GM21526 (cell line): ENCODE measurements at regions not wholly inside any gene's neighbourhood (a gene's known extent, or its start where the extent isn't known, plus 50 kb on each side); places are given as distances from the start of the nearest gene placed in this dataset.
"Not testable (repeated sequence)": the region's sequence is repeated elsewhere in the genome, so short reads cannot be mapped to it uniquely, and the experiment has no call there.

ENCODE experiments used
- ATAC-seq: cut with Tn5 transposase; IDR thresholded peaks from one replicate; pipeline ENCODE4 v1.9.1; 2021; ENCODE audit warnings: moderate library complexity; ENCODE audit not compliant: unreplicated experiment, low FRiP score

DNA sequence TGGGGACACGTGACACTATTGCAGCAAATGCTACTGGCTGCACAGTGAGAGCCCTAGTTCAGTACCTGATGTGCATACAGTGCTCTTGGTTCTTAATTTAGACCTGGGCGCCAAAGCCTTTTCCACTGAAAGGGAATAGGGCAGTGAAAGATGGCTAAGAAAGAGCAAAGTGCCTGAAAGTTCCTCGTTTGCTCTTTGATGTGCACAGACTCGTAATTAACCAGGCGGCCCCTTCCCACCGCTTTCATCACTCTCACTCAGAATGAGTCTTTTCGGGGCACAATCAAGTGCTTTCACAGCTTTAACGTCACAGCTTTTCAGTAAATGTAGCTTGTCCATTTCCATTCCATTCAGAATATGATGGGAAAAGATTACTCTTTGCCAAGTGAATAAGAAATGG is 116.6 kb upstream of the ADRA1B start:
- no peak for ATAC-seq

DNA sequence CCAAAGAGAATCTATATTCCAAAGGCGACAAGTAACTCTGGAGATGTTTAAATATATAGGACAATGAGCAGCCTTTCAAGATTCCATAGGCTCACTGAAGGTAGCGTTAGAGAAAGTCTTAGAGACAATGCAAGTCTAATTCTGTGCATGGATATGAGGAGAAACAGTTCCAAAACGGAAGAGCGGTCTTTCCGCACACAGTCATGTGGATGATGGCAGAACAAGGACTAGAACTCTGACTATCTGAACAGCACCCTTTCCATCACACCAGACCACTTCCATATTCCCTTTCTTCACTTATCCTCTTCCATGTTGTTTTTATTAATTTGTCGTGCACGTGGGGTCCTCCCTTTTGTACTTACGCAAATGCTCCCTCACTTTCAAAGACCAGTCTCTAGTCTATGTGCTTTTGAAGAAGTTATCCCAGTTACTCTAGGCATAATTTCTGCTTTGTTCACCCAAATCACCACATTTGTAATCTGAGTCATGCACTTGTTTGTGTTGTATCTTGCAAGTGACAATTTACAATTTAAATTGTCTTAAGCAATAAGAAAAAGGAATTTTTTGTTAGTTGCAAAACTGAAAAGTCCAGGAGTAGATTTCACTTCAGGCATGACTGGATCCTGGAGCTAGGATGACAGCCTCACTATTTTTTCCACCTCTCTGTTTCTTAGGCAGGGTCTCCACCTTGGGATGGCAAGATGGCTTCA is 116.0 kb upstream of the ADRA1B start:
- ATAC-seq: no peak

DNA sequence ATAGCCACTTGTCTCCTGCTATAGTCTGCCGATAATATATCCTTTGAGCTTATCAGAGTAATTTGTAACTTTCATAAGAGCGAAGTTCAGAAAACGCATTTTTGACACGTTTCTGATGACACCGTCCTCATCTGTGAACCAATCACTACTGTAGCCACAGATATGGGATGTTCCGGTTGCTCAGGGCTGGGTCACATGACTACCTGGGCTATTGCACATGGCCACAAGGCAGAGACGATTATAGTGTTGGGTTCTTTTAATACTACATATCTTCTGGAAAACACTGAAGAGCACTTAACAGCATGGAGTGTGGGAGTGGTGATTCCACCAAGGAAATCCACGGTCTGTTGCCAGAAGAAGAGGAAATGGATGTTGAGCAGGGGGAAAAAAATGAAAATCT is 115.0 kb upstream of the ADRA1B start:
- ATAC-seq: no peak

GRCh38 chr5:159802661-159803060 is 113.6 kb upstream of the ADRA1B start:
- no peak for ATAC-seq

- no peak for ATAC-seq
Observed at GRCh38 chr5:159804121-159804520, 112.2 kb upstream of the ADRA1B start.

DNA sequence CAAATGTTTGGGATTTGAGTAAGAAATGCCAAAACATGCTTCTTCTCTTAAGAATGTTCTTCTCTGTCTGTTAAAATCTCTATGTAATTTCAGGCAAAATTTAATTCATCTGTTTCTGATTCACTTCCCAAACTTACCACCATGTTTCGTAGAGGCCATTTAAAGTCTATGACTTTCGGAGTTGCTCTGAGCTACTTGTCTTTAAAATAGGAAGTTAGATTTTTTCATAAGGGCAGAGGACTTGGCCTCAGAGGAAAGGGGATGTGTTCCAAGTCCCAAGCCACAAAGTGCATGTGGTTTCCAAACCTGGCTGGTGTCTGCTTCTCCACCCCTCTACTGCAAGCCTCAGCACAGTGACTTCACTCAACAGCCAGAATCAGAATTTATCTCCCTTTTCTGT is 111.3 kb upstream of the ADRA1B start:
- ATAC-seq: no peak

- ATAC-seq: not testable (repeated sequence)
Observed at GRCh38 chr5:159807135-159807534, 109.1 kb upstream of the ADRA1B start.

GRCh38 chr5:159807586-159807985 is 108.7 kb upstream of the ADRA1B start:
- no peak for ATAC-seq

- ATAC-seq: no peak
Observed at GRCh38 chr5:159811712-159812111, 104.6 kb upstream of the ADRA1B start.

DNA sequence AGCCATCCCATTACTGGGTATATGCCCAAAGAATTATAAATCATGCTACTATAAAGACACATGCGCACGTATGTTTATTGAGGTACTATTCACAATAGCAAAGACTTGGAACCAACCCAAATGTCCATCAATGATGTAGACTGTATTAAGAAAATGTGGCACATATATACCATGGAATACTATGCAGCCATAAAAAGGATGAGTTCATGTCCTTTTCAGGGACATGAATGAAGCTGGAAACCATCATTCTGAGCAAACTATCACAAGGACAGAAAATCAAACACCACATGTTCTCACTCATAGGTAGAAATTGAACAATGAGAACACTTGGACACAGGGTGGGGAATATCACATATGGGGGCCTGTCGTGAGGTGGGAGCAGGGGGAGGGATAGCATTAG is 103.5 kb upstream of the ADRA1B start:
- ATAC-seq: not testable (repeated sequence)

DNA sequence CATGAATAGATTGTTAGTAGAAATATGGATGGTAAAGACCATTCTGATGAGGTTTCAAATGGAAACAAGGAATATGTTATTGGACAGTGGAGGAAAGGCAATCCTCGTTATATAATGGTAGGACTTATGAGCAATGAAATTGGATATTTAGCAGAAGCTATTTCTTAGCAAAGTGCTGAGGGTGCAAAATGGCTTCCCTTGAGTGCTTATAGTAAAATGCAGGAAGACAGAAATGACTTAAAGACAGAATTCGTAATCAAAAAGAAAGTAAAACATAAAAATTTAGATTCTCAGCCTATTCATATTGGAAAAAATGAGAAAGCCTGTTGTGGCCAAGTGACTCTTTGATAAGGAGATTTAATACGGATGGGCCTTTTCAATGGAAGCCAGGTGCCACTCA is 102.1 kb upstream of the ADRA1B start:
- ATAC-seq: no peak

DNA sequence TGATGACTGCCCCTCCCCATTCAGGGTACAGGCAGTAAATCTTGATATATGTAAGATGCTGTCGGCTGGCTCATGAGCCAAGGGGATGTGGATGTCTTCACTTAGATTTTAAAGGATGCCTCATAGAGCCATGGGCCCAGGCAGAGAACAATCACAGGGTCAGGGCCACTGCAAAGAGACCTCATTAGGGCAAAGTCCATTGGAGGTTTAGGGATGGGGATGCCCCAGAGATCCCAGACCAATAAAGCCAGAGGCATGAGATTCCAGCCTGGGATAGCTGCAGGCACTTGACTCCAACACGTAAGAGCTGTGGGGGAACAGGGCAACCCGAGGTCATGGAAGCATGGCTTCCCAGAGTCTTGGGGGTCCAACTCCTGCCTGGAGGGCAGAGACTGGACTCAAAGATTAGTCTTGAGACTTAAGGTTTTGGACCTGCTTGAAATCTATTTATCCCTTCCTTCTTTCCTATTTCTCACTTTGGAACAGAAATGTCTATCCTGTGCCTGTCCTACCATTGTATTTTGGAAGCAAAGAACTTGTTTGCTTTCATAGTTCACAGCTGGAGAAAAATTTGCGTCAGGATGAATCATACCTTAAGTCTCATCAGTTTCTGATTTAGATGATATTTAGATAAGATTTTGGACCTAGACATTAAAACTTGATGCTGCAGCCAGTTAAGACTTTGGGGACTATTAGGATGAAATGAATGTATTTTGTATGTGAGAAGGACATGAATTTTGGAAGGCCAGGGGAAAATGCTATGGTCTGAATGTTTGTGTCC is 101.3 kb upstream of the ADRA1B start:
- no peak for ATAC-seq

GRCh38 chr5:159817262-159818029 is 98.8 kb upstream of the ADRA1B start:
- no peak for ATAC-seq

DNA sequence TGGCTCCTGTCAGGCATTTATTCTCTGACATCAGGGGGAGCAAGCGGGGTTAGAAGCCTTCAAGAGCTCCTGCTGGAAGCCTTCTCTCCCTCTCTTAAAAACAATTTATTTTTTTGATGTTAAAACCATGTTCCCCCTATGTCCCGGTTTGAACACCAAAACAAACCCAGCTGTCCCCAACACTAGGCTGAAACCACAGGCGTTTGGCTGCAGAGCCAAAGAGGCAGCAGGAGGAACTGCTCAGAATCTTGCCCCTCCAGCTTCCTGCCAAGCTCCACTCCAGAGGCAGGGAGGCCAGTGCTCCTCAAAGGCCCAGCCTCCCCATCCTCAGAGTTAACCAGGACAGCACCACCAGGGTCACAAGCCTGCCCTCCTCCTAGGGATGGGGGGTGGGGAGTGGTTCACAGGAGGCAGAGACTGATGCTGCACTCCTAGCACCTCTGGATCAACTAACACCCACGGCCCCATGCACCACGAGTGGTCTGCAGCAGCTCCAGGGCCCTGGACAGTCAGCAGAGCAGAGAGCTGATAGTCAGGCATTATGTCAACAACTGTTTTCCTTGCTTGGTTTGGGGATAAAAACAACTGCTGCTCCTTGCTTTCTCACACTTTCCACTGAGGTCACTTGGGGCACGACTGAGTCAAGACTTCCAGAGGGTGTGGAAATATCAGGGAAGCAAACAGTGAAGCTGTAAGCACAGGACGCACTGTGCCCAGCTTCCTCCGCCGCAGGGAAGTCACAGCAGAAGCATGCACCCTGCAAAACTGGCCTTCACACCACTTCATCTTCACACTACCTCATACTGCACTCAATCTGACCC is 96.5 kb upstream of the ADRA1B start:
- no peak for ATAC-seq

- no peak for ATAC-seq
Observed at GRCh38 chr5:159820692-159821091, 95.6 kb upstream of the ADRA1B start.

DNA sequence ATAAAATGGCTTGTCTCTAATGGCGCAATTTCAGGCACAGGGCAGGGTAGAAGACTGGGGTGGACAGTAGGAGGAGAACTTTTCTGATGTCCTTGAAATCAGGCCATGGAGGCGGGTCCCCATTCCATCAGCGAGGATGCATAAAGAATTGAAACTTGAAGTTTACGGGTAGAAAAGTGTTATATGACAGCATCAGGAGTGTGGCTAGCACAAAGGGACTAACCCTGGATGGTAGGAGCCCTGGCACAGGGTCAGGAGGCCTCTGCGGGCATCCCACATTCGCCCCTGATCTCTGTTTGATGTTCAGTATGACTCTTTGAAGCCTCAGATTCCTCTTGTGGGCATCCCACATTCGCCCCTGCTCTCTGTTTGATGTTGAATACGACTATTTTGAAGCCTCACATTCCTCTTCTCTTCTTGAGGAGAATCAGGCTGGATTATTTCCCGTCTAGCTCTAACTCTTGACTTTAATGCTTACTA is 94.8 kb upstream of the ADRA1B start:
- no peak for ATAC-seq

DNA sequence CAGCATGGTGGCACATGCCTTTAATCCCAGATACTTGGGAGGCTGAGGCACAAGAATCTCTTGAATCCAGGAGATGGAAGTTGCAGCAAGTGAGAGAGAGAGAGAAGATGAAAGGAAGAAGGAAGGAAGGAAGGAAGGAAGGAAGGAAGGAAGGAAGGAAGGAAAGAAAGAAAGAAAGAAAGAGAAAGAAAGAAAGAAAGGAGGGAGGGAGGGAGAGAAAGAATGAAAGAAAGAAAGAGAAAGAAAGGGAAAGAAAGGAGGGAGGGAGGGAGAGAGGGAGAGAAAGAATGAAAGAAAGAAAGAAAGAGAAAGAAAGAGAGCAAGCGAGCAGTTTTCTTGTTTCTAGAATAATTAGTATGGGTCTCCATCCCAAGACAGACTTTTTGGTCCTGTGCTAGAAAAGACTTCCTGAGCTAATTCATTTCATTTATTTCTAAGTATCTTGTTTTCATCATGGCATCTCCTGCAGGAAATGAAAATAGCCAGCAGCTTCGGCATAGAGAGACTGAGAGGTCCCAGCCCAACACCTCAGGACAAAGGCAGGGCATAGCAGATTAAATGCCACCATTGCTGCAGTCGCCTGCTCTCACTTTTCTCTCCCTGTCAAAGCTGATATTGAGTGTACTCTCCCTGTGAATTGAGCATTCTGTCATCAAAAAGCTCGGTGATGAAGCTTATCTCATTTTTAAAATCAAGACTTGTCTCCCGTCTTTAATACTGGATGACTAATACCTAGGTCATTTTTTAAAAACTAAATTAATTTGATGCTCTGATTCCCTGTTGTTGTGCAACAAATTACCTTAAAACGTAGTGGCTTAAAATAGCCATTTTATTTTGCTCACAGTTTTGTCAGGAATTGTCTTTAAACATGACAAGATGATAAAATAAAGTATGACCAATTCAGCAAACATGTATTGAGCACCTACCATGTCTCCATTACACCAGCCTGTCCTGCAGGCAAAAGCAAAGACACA is 91.8 kb upstream of the ADRA1B start:
- no peak for ATAC-seq

GRCh38 chr5:159825551-159826051 is 90.7 kb upstream of the ADRA1B start:
- no peak for ATAC-seq
